ENCODE measurements at regions not wholly inside any gene's neighbourhood (a gene's known extent, or its start where the extent isn't known, plus 50 kb on each side); places are given as distances from the start of the nearest gene placed in this dataset.

DNA sequence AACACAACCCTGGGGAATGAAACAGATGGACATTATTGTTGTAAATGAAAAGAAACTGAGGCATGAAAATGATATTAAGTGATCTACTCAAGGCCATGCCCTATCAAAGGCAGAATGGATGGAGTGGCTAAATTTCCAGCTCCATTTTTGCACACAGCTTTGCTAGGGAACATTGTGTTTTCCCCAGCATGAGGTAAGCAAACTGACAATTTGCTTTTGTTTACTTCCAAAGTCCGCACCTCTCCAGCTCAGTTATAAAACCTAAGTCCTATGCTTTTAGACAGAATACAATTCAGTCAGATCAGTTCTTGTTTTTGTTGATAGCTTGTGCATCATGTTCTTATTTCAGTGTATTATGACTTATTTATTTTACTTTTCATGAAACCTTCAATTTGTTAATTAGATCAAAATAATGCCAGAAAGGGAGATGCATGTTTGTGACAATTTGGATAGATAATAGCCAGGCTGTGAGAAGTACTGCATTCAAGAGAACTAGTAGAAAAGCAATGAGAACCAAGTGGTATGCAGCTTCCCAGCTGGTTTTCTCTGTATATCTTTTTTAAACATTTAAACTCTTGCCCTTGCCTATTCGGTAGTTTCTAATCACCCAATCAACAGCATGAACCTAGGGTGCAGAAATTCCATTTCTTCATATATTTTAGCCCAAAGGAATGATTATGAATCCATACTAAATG, 380.8 kb downstream of the SPATA31D1 start:
- intact Hi-C loops (cut with micrococcal nuclease), result no loop called here

GRCh38 chr9:82375041-82375440, 386.5 kb downstream of the SPATA31D1 start:
- intact Hi-C loops (cut with micrococcal nuclease), result no loop called here

DNA sequence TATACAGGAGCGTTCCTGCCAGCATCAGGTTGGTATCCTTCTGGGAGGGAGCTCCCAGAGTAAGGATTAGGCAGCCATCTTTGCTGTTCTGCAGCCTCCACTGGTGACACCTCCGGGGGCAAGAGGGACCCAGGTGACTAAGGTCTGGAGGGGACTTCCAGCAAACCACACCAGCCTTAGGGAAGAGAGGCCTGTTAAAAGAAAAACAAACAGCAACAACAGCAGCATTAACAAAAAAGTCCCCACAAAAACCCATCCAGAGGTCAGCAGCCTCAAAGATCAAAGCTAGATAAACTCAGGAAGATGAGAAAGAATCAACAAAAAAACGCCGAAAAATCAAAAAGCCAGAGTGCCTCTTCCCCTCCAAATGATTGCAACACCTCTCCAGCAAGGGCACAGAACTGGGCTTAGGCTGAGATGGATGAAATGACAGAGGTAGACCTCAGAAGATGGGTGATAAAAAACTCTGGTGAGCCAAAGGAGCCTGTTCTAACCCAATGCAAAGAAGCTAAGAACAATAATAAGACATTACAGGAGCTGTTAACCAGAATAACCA, 388.2 kb downstream of the SPATA31D1 start:
- intact Hi-C loops (cut with micrococcal nuclease), result no loop called here

DNA sequence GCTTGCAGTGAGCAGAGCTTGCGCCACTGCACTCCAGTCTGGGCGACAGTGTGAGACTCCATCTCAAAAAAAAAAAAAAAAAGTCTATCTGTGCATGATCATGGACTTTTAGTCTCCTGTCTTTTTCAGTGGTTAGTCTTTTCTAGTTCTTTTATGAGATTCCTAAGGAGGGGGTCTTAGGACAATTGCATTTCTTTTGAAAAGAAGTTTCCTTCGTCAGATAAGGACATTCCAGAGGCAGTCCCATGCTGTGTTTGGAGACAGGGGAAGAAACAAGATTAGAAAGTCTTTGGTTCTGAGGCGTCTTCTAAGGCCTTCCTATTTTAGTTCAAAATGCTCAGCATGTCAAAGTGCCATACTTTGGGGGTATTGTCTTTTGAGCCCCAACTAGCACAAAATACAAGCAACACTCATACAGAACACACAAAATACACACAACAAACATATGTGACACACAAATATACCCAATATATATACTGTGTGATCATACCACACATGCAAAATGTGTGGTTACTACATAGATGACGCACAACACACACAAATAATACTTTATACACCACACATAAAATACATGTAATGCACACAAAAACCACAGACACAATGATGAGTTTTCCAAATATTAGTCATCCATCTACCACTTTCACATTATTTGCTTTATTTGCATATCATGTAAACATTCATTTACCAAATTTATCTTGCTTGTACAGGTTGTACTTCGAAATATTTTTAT, 394.5 kb downstream of the SPATA31D1 start:
- intact Hi-C loops (cut with micrococcal nuclease), result no loop called here

GRCh38 chr9:82385633-82386032, 397.1 kb downstream of the SPATA31D1 start:
- intact Hi-C loops (cut with micrococcal nuclease), result no loop called here

DNA sequence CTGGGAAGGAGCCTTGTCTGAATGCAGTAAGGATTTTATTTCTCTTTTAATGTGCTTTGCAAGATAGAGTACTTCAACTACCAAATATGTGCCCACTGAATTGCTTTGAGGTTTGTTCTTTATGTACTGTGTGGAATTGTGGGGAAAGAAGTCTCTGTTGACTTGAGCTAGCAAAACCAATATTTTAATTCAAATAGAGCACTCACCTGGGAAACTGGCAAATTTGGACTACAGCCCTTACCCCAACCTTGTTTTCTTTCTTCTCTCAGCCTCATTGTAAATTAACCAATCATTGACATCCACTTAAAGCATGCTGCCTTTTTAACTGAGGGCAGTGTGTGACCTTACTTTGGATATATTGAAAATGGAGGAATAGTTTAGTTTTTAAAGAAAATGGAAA, 409.0 kb downstream of the SPATA31D1 start:
- intact Hi-C loops (cut with micrococcal nuclease), result no loop called here

- intact Hi-C loops (cut with micrococcal nuclease), result no loop called here
Observed at GRCh38 chr9:82404196-82404870, 415.8 kb downstream of the SPATA31D1 start.

GRCh38 chr9:82404881-82405280, 416.3 kb downstream of the SPATA31D1 start:
- intact Hi-C loops (cut with micrococcal nuclease), result no loop called here

DNA sequence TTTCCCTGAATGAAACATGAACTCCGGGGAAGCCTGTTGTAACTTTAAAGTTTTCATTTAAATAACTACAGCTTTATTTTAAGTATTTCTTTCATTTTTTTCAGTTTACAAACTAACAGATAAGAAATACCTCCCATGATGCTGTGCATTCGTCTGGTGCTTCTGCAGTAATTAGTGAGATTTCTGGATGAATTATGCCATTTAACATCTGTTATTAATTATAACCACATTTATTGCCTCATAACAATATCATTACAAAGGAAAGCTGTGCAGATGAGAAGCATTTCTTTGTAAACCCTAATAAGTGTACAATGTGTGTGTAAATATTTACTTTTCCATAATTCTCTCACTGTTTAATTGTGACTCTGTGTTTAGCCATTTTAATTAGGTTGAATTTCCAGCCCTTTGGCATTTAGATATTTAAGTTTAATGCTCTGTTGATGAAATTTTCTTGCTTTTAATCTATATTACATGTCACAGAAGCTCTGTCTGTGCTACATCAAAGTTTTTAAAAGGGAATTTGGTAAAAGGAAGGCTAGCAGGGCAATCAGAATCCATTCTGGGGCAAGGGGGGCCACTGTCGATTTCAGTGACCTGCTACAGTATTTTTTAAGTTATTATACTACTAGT, 418.0 kb downstream of the SPATA31D1 start:
- intact Hi-C loops (cut with micrococcal nuclease), result no loop called here

GRCh38 chr9:82410306-82410705, 421.7 kb downstream of the SPATA31D1 start:
- intact Hi-C loops (cut with micrococcal nuclease), result no loop called here

DNA sequence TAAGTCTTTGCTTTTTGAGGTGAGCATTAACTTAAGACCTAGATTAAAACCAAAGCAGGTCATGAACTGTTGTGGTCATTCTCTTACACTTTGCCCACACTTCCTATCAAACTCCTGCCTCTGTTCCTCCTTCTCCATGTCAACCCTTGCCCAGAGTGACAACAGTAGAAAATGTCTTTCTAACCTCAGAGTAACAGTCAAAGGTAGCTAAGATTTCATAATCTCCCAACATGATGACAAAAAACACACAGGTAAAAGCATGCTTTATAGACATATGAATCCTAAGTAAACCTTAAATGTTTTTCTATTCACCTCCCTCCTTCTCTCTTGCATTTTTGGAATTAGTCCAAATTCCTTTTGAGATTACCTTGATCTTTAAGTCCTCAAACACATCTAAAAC, 422.3 kb downstream of the SPATA31D1 start:
- intact Hi-C loops (cut with micrococcal nuclease), result no loop called here

- intact Hi-C loops (cut with micrococcal nuclease), result no loop called here
Observed at GRCh38 chr9:82412586-82413305, 424.2 kb downstream of the SPATA31D1 start.

GRCh38 chr9:82417501-82417900, 428.9 kb downstream of the SPATA31D1 start:
- intact Hi-C loops (cut with micrococcal nuclease), result no loop called here

DNA sequence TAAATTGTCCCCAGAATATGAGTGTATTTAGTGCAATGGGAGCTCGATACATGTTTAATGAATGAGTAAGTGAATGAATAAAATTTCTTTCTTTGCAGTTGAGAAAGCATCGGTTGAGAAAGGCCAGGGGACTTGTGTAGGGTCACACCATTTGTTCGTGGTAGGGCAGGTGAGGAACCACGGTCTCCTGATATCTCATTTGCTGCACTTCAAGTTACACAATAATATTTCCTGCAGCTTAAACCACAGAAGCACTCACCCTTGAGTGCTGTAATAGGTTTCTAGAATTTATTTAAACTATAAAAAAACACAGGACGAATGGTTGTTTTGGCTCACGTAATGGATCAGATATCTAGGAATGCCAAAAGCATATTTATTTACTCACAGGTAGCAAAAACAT, 429.8 kb downstream of the SPATA31D1 start:
- intact Hi-C loops (cut with micrococcal nuclease), result no loop called here

DNA sequence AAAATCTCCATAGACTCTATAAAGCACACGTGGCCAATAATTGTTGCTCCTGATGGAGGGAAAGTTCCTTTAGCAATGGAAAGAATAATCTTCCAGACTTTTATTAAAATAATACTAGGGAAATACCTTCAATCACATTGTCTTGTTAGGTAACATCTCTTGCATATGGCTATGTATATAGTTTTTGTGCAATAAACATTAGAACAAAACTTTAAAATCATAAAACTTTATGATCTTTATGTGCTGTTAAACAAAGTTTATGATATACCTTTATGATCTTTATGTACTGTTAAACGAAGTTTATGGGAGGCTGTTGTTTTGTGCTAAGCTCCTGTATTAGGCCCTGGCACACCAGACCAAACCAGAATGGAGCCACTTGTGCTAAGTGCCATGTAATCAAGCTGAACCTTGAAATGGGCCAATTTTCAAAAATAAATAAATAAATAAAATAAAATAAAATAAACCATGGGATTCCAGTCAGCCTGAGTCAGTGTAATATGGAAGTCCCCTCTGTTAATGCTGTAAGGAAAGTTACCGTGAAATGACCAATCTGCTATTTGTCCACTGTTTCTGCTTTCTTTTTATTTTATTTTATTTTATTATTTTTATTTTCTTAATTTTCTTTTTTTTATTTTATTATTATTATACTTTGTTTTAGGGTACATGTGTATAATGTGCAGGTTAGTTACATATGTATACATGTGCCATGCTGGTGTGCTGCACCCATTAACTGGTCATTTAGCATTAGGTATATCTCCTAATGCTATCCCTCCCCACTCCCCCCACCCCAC, 431.3 kb downstream of the SPATA31D1 start:
- intact Hi-C loops (cut with micrococcal nuclease), result no loop called here

GRCh38 chr9:82421498-82421897, 432.9 kb downstream of the SPATA31D1 start:
- intact Hi-C loops (cut with micrococcal nuclease), result no loop called here

DNA sequence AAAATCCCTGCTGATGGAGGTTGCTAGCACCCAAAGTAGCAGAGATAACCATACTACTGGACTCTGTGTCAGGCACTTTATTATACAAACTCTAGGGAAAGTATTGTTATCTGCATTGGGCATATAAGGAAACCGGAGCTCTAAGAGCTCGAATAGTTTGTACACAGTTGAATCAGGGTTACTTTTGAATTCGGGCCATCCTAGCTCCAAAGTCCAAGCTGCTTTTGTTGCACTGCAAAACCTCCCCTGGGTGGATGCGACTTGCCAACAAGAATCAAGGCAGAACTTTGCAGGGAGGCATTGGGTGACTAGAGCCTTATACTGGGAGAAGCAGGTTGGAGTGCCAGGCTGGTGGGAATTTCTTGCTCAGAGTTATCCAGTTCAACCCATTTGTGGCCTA, 435.1 kb downstream of the SPATA31D1 start:
- intact Hi-C loops (cut with micrococcal nuclease), result no loop called here

GRCh38 chr9:82424599-82425120, 436.1 kb downstream of the SPATA31D1 start:
- intact Hi-C loops (cut with micrococcal nuclease), result no loop called here

DNA sequence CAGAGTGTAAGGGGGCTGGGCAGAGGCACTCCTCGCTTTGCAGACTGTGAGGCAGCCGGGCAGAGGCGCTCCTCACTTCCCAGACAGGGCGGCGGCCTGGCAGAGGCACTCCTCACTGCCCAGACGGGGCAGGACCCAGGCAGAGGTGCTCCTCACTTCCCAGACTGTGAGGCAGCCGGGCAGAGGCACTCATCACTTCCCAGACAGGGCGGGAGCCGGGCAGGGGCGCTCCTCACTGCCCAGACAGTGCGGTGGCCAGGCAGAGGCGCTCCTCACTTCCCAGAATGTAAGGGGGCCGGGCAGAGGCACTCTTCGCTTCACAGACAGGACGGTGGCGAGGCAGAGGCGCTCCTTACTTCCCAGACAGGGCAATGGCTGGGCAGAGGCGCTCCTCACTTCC, 442.5 kb downstream of the SPATA31D1 start:
- intact Hi-C loops (cut with micrococcal nuclease), result no loop called here
